GM23338 (cell line): ENCODE measurements at regions not wholly inside any gene's neighbourhood (a gene's known extent, or its start where the extent isn't known, plus 50 kb on each side); places are given as distances from the start of the nearest gene placed in this dataset.
A peak's percentile ranks its signal among the peaks of the same experiment; 100 is the strongest.

Source experiments
- ATAC-seq: fragments of 200-7000 bp; cut with Tn5 transposase; 3 replicates; pipeline ENCODE4 v1.9.1; 2020
- DNase-seq: peaks from one replicate; pipeline ENCODE4 v3.0.0-alpha.2; 2015; ENCODE audit warnings: low spot score
- H2AFZ ChIP-seq: fragments of 200-600 bp; sonication (generic); 2 replicates; pipeline ENCODE4 v1.8.0; 2016; ENCODE audit warnings: antibody characterized with exemption, mild to moderate bottlenecking, moderate library complexity
- H3F3A ChIP-seq: fragments of 200-600 bp; sonication (generic); replicated peaks from 2 replicates; pipeline ENCODE4 v1.8.0; 2017; ENCODE audit warnings: antibody characterized with exemption, mixed run types, low read depth
- H3K27ac ChIP-seq: fragments of 200-600 bp; sonication (generic); 2 replicates; pipeline ENCODE4 v1.6.1; 2016; ENCODE audit warnings: low read depth
- H3K27me3 ChIP-seq: fragments of 200-600 bp; sonication (generic); 2 replicates; pipeline ENCODE4 v1.8.0; 2016; ENCODE audit warnings: mild to moderate bottlenecking, mixed run types, moderate library complexity; ENCODE audit not compliant: insufficient read depth
- H3K36me3 ChIP-seq: fragments of 200-600 bp; sonication (generic); 2 replicates; pipeline ENCODE4 v1.8.0; 2016; ENCODE audit warnings: mild to moderate bottlenecking; ENCODE audit not compliant: insufficient read depth
- H3K4me1 ChIP-seq: fragments of 200-600 bp; sonication (generic); 2 replicates; pipeline ENCODE4 v1.8.0; 2016; ENCODE audit warnings: mild to moderate bottlenecking, moderate library complexity; ENCODE audit not compliant: insufficient read depth
- H3K4me2 ChIP-seq: fragments of 200-600 bp; sonication (generic); 2 replicates; pipeline ENCODE4 v1.7.1; 2017; ENCODE audit warnings: mixed run types
- H3K4me3 ChIP-seq: fragments of 200-600 bp; sonication (generic); 2 replicates; pipeline ENCODE4 v1.6.1; 2016; ENCODE audit warnings: mixed run types
- H3K79me2 ChIP-seq: fragments of 200-600 bp; sonication (generic); replicated peaks from 2 replicates; pipeline ENCODE4 v1.8.0; 2017; ENCODE audit warnings: mild to moderate bottlenecking; ENCODE audit not compliant: insufficient read depth
- H3K9me2 ChIP-seq: fragments of 200-600 bp; sonication (generic); 2 replicates; pipeline ENCODE4 v1.8.0; 2017; ENCODE audit not compliant: insufficient read depth
- H4K20me1 ChIP-seq: fragments of 200-600 bp; sonication (generic); replicated peaks from 2 replicates; pipeline ENCODE4 v1.8.0; 2017; ENCODE audit warnings: mild to moderate bottlenecking; ENCODE audit not compliant: insufficient read depth
- H3K27ac Mint-ChIP-seq: 2 replicates; pipeline ENCODE4 v1.8.0; 2020; ENCODE audit warnings: inconsistent platforms, mild to moderate bottlenecking, moderate library complexity, mixed read lengths
- H3K27me3 Mint-ChIP-seq: 3 replicates; pipeline ENCODE4 v1.8.0; 2022; ENCODE audit warnings: low read depth, mild to moderate bottlenecking, moderate library complexity, mixed read lengths, inconsistent platforms; ENCODE audit not compliant: insufficient read depth, poor library complexity
- H3K36me3 Mint-ChIP-seq: 3 replicates; pipeline ENCODE4 v1.8.0; 2021; ENCODE audit warnings: low read depth, mild to moderate bottlenecking, inconsistent platforms, moderate library complexity, mixed read lengths
- H3K4me1 Mint-ChIP-seq: 3 replicates; pipeline ENCODE4 v1.8.0; 2020; ENCODE audit warnings: mild to moderate bottlenecking, inconsistent platforms, mixed read lengths
- H3K4me3 Mint-ChIP-seq: 3 replicates; pipeline ENCODE4 v1.8.0; 2021; ENCODE audit warnings: moderate library complexity, mild to moderate bottlenecking, inconsistent platforms, mixed read lengths
- H3K9me3 Mint-ChIP-seq: 3 replicates; pipeline ENCODE4 v1.8.0; 2020; ENCODE audit warnings: moderate library complexity, mild to moderate bottlenecking, inconsistent platforms, mixed read lengths
- CTCF ChIP-seq, 2 experiments: fragments of 200-600 bp in 1 of 2; sonication (generic) in 1 of 2; conservative IDR thresholded peaks; 2 replicates each; pipeline versions ENCODE4 v1.5.1 to v1.6.1; 2016 to 2017; ENCODE audit warnings: antibody characterized with exemption in 2 of 2, low read depth in 2 of 2, mild to moderate bottlenecking in 2 of 2, moderate library complexity in 1 of 2
- JUNB ChIP-seq: IDR thresholded peaks from one replicate; pipeline ENCODE4 v1.6.1; 2016; ENCODE audit warnings: antibody characterized with exemption; ENCODE audit not compliant: unreplicated experiment
- STAT1 ChIP-seq: IDR thresholded peaks from one replicate; pipeline ENCODE4 v1.6.1; 2016; ENCODE audit warnings: antibody characterized with exemption; ENCODE audit not compliant: unreplicated experiment
- ZNF462 ChIP-seq: fragments of 250-450 bp; sonication (Bioruptor Pico); IDR thresholded peaks from 2 replicates; pipeline ENCODE4 v1.5.0; 2020; ENCODE audit warnings: mild to moderate bottlenecking, moderate library complexity

- TF ChIP-seq CTCF (conservative IDR thresholded peaks at IDR 0.05; ENCODE audit: low read depth in 2 of 2), result no peak
- TF ChIP-seq JUNB, result no peak
Measured at GRCh38 chr20:50378170-50379000, 131.8 kb upstream of the PTPN1 start (continued).

- no peak overlapping the region for H3K4me3 Mint-ChIP-seq
- no peak overlapping the region for H3K27ac Mint-ChIP-seq
- Histone ChIP-seq H3K27ac (no peak overlapping the region), H3F3A (no peaks in the 10 kb centered on the region), H3K4me1 (no peaks in the 10 kb centered on the region), H3K9me2 (no peaks in the 10 kb centered on the region), H3K27me3 (no peaks in the 10 kb centered on the region), H3K4me3 (no peak overlapping the region), H2AFZ (peak overlapping the region; percentile 52; the same call in 1 of the 2 replicates), H4K20me1 (no peaks in the 10 kb centered on the region), H3K79me2 (no peaks in the 10 kb centered on the region), H3K4me2 (no peak overlapping the region), H3K36me3 (no peaks in the 10 kb centered on the region)
- ATAC-seq, result no peak
- H3K36me3 Mint-ChIP-seq, result no peaks in the 10 kb centered on the region
- no peak for TF ChIP-seq STAT1
- no peaks in the 10 kb centered on the region; the same call in 1 of the 3 replicates for H3K4me1 Mint-ChIP-seq
- H3K27me3 Mint-ChIP-seq, result peaks cover 11% of the 10 kb centered on the region
- no peaks in the 10 kb centered on the region for H3K9me3 Mint-ChIP-seq
- no peak for DNase-seq
Measured at GRCh38 chr20:50379049-50379990, 130.9 kb upstream of the PTPN1 start.

GRCh38 chr20:50379991-50380696, 130.0 kb upstream of the PTPN1 start:
- H3K4me1 Mint-ChIP-seq, result no peaks in the 10 kb centered on the region; the same call in 1 of the 3 replicates
- Histone ChIP-seq H3K4me1 (no peaks in the 10 kb centered on the region), H3K27me3 (no peaks in the 10 kb centered on the region), H3K79me2 (no peaks in the 10 kb centered on the region), H3K36me3 (no peaks in the 10 kb centered on the region), H3F3A (no peaks in the 10 kb centered on the region), H4K20me1 (no peaks in the 10 kb centered on the region), H3K9me2 (no peaks in the 10 kb centered on the region), H3K27ac (no peak overlapping the region), H3K4me3 (no peak overlapping the region), H3K4me2 (no peak overlapping the region), H2AFZ (peak overlapping the region; percentile 52)
- peaks cover 14% of the 10 kb centered on the region for H3K27me3 Mint-ChIP-seq
- ATAC-seq (peak; percentile 30; the same call in 2 of the 3 replicates), DNase-seq (no peak)
- H3K9me3 Mint-ChIP-seq, result no peaks in the 10 kb centered on the region
- no peak overlapping the region for H3K4me3 Mint-ChIP-seq
- H3K27ac Mint-ChIP-seq, result peak overlapping the region; percentile 88
- H3K36me3 Mint-ChIP-seq, result no peaks in the 10 kb centered on the region
- TF ChIP-seq ZNF462 (CRISPR knock-in tag), result no peak
- no peak for TF ChIP-seq JUNB
